Thoracic aorta (tissue), 2 donors: ENCODE measurements at regions not wholly inside any gene's neighbourhood (a gene's known extent, or its start where the extent isn't known, plus 50 kb on each side); places are given as distances from the start of the nearest gene placed in this dataset.

Experiments used
- ATAC-seq: fragments of 150-250 bp; one replicate; pipeline ENCODE4 v1.8.0; 2017; ENCODE audit warnings: low read depth; ENCODE audit not compliant: insufficient number of reproducible peaks, low FRiP score
- DNase-seq: peaks from one replicate; pipeline ENCODE4 v3.0.0-alpha.2; 2020; ENCODE audit warnings: low spot score
- H3K27ac ChIP-seq, 2 donors: fragments of 200-600 bp; sonication (generic); 1 replicate in 1 of 2; 2 replicates in 1 of 2; pipeline ENCODE4 v1.5.1; 2016; ENCODE audit warnings: mild to moderate bottlenecking in 2 of 2, moderate library complexity in 2 of 2
- H3K27me3 ChIP-seq: fragments of 200-600 bp; sonication (generic); replicated peaks from 2 replicates; pipeline ENCODE4 v1.6.0; 2016; ENCODE audit warnings: mild to moderate bottlenecking; ENCODE audit not compliant: insufficient read depth
- H3K36me3 ChIP-seq: fragments of 200-600 bp; sonication (generic); one replicate; pipeline ENCODE4 v1.5.1; 2016
- H3K4me1 ChIP-seq, 2 donors: fragments of 200-600 bp; sonication (generic); 1 replicate in 1 of 2; 2 replicates in 1 of 2; pipeline versions ENCODE4 v1.5.1 to v1.6.0; 2016; ENCODE audit warnings: low read depth in 2 of 2, mild to moderate bottlenecking in 1 of 2; ENCODE audit not compliant: control insufficient read depth in 1 of 2
- H3K4me3 ChIP-seq: fragments of 200-600 bp; sonication (generic); 2 replicates; pipeline ENCODE4 v1.5.1; 2016; ENCODE audit warnings: mild to moderate bottlenecking
- H3K9me3 ChIP-seq: fragments of 200-600 bp; sonication (generic); 2 replicates; pipeline ENCODE4 v1.5.1; 2016
- TF ChIP-seq, protein P1 (sequence below): fragments of 200-600 bp; sonication (generic); IDR thresholded peaks from one replicate; pipeline ENCODE4 v1.5.1; 2019; ENCODE audit warnings: antibody characterized with exemption

DNA sequence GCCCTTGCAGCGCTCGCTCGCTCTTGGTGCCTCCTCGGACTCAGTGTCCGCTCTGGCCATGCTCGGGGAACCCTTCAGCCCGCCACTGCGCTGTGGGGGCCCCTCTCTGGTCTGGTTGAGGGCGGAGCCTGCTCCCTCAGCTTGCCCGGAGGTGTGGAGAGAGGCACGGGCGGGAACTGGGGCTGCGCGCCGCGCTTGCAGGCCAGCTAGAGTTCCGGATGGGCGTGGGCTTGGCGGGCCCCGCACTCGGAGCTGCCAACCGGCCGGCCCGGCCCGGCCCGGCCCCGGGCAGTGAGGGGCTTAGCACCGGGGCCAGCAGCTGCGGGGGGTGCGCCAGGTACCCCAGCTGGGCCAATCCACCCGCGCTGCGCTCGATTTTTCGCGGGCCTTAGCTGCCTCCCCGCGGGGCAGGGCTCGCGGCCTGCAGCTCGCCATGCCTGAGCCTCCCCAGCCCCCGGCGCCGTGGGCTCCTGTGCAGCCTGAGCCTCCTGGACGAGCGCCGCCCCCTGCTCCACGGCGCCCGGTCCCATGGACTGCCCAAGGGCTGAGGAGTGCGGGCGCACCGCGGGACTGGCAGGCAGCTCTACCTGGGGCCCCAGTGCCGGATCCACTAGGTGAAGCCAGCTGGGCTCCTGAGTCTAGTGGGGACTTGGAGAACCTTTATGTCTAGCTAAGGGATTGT is 217.0 kb upstream of the PKN2 start:
- TF ChIP-seq, protein P1, sequence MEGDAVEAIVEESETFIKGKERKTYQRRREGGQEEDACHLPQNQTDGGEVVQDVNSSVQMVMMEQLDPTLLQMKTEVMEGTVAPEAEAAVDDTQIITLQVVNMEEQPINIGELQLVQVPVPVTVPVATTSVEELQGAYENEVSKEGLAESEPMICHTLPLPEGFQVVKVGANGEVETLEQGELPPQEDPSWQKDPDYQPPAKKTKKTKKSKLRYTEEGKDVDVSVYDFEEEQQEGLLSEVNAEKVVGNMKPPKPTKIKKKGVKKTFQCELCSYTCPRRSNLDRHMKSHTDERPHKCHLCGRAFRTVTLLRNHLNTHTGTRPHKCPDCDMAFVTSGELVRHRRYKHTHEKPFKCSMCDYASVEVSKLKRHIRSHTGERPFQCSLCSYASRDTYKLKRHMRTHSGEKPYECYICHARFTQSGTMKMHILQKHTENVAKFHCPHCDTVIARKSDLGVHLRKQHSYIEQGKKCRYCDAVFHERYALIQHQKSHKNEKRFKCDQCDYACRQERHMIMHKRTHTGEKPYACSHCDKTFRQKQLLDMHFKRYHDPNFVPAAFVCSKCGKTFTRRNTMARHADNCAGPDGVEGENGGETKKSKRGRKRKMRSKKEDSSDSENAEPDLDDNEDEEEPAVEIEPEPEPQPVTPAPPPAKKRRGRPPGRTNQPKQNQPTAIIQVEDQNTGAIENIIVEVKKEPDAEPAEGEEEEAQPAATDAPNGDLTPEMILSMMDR, result no peak
- DNase-seq, result no peak
- Histone ChIP-seq H3K4me1 (peaks cover 3 to 4% of the 10 kb centered on the region in 2 donors), H3K27me3 (no peaks in the 10 kb centered on the region), H3K9me3 (no peaks in the 10 kb centered on the region), H3K4me3 (no peak overlapping the region), H3K36me3 (no peaks in the 10 kb centered on the region), H3K27ac (no peak overlapping the region)
- ATAC-seq, result no peak

DNA sequence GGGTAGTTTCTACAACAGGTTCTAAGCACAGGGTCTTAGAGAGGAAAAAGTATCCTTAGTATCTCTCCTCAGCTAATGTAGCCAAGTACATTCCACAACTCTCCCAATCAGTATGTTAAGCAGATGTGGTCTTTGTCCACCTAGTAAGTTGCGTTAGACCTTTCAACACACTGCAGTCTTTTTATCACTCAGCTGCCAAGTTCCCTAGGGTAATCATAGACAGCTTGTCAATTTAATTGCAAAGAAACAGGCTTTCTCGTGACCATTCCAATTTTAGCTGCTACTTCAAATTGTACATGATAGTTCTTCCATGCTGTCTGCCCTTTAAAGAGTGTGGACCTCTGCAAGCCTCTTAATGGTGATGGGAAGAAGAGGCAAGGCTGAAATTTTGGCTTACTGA is 211.8 kb upstream of the PKN2 start:
- Histone ChIP-seq H3K36me3 (no peaks in the 10 kb centered on the region), H3K4me3 (no peak overlapping the region), H3K27me3 (no peaks in the 10 kb centered on the region), H3K9me3 (no peaks in the 10 kb centered on the region), H3K4me1 (no peaks in the 10 kb centered on the region), H3K27ac (no peak overlapping the region)
- TF ChIP-seq, protein P1, result no peak
- DNase-seq (no peak), ATAC-seq (no peak)

DNA sequence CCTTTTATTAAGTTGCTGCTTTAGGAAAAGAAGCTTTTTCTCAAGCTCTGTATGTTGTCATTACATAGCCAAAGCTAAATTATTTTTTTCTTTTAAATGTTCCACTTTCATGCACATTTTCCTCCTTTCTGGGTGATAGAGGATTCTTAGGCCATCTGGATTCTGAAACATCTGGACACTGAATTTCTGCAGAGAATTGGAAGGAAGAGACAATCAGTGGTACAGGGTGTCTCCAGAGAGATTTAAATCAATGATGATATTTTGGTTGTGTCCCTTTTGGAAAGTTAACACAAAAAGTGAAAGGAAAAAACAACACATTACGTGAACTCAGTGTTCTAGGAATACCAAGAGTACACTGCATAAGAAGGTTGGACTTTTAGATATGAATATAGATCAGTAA is 211.4 kb upstream of the PKN2 start:
- no peaks in the 10 kb centered on the region for H3K4me1 ChIP-seq
- no peaks in the 10 kb centered on the region for H3K27me3 ChIP-seq
- H3K4me3 ChIP-seq, result no peak overlapping the region
- TF ChIP-seq, protein P1, result no peak
- H3K36me3 ChIP-seq, result no peaks in the 10 kb centered on the region
- DNase-seq, result no peak
- no peaks in the 10 kb centered on the region for H3K9me3 ChIP-seq
- no peak for ATAC-seq
- H3K27ac ChIP-seq, result no peak overlapping the region

DNA sequence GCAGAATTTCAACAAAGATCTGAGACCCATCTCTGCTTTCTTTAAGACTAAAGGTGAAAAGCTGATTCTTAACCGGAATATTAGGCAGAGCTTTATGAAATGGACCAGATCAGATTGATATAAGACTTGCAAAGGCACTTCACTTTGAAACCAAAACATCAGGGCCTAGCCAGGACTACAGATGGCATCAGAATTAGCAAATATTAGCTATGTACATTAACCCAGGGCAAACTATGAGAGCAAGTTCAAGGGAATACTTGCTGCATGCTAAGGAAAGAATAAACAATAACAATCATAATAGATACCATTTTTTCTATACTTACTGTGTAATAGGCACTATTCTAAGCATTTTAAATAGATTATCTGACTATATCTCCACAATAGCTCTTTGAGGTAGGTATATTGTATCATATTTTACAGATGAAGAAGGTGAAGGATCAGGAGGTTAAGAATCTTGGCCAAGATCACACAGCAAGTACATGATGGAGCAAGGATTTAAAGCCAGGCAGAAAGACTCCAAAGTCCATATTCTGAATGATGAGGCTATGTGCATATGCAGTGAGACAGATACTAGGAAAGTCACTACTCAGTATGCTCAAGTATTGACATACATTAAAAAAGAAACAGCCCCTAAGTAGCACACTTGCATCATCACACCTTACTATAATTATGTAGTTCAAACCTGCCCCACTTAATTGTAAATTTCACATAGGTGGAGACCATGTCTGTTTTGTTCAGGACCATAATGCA is 209.3 kb upstream of the PKN2 start:
- Histone ChIP-seq H3K27me3 (no peaks in the 10 kb centered on the region), H3K36me3 (no peaks in the 10 kb centered on the region), H3K27ac (no peak overlapping the region), H3K9me3 (no peaks in the 10 kb centered on the region), H3K4me1 (no peaks in the 10 kb centered on the region), H3K4me3 (no peak overlapping the region)
- TF ChIP-seq, protein P1, result no peak
- no peak for DNase-seq
- no peak for ATAC-seq

DNA sequence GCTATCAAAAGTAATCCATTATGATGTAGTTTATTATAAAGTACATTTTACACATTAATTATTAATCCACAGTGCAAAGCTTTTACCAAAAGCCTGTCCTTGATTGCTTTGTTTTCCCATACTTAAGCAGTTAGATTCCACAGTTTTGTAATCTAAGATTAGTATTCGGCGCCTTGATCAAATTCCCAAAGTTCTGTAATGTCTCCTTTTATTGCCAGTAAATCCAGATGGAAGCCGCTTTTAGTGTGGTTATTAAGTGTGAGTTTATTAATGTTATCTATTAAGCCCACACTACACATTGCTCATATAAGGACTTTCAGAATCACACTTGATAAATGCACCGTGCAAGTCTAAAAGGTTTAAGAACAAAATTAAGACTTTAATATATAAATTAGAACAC is 199.2 kb upstream of the PKN2 start:
- no peak for ATAC-seq
- Histone ChIP-seq H3K27ac (no peak overlapping the region), H3K27me3 (no peaks in the 10 kb centered on the region), H3K9me3 (no peaks in the 10 kb centered on the region), H3K4me3 (no peak overlapping the region), H3K4me1 (no peaks in the 10 kb centered on the region), H3K36me3 (no peaks in the 10 kb centered on the region)
- TF ChIP-seq, protein P1, result no peak
- DNase-seq, result no peak
